Astrocyte (in vitro differentiated cells and primary cell): ENCODE measurements at regions not wholly inside any gene's neighbourhood (a gene's known extent, or its start where the extent isn't known, plus 50 kb on each side); places are given as distances from the start of the nearest gene placed in this dataset.

Source experiments
- CTCF ChIP-seq: IDR thresholded peaks from 2 replicates; pipeline ENCODE4 v1.5.1; 2011; ENCODE audit warnings: low read depth, mild to moderate bottlenecking, inconsistent platforms, low read length, moderate library complexity; ENCODE audit not compliant: insufficient read depth
- EZH2 ChIP-seq: IDR thresholded peaks from 2 replicates; pipeline ENCODE4 v1.6.1; 2012; ENCODE audit warnings: mild to moderate bottlenecking, low read length, inconsistent platforms; ENCODE audit not compliant: insufficient read depth

DNA sequence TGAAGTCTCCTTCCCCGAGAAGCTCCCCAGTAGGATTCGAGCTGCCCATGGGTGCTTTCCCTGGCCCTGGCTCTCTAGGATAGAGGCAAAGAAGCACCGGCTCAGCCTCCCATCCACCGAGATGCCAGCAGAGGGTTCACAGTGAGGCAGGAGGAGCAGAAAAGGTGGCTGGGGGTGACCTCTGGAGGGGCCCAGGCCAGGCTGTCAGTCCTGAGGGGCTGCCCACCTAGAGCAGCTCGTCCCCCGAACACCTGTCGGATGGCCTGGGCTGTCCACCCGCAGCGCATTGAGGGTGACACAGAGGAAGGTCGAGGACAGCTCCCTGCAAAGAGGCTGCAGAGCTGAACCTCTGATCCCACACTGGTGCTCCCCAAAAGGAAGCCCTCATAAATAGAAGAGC lies 167.2 kb upstream of the PPP2R2D start:
- TF ChIP-seq CTCF, result no peak
- no peak for TF ChIP-seq EZH2
